HL-60 (cell line): ENCODE measurements at regions not wholly inside any gene's neighbourhood (a gene's known extent, or its start where the extent isn't known, plus 50 kb on each side); places are given as distances from the start of the nearest gene placed in this dataset.

ENCODE experiments used
- GABPA ChIP-seq: IDR thresholded peaks from 2 replicates; pipeline ENCODE4 v1.6.1; 2012; ENCODE audit warnings: low read depth
- POLR2AphosphoS5 ChIP-seq: IDR thresholded peaks from 2 replicates; pipeline ENCODE4 v1.6.1; 2012; ENCODE audit warnings: low read depth

- TF ChIP-seq GABPA (no peak), POLR2AphosphoS5 (no peak)
Measured at GRCh38 chr12:92385296-92385695, 239.7 kb upstream of the BTG1 start.
